Neural progenitor cell (in vitro differentiated cells): ENCODE measurements at regions not wholly inside any gene's neighbourhood (a gene's known extent, or its start where the extent isn't known, plus 50 kb on each side); places are given as distances from the start of the nearest gene placed in this dataset.

ENCODE experiments used
- DNase-seq: peaks from one replicate; pipeline ENCODE4 v3.0.0-alpha.2; 2016; ENCODE audit warnings: low spot score
- H2AFZ ChIP-seq: fragments of 200-600 bp; sonication (generic); replicated peaks from 2 replicates; pipeline ENCODE4 v1.6.1; 2016; ENCODE audit warnings: antibody characterized with exemption
- H3F3A ChIP-seq: fragments of 200-600 bp; sonication (generic); 2 replicates; pipeline ENCODE4 v1.6.1; 2016; ENCODE audit warnings: antibody characterized with exemption, low read depth
- H3K27ac ChIP-seq: fragments of 200-600 bp; sonication (generic); 2 replicates; pipeline ENCODE4 v1.5.1; 2016; ENCODE audit warnings: mild to moderate bottlenecking
- H3K27me3 ChIP-seq: fragments of 200-600 bp; sonication (generic); 2 replicates; pipeline ENCODE4 v1.6.1; 2016; ENCODE audit warnings: mild to moderate bottlenecking, moderate library complexity
- H3K36me3 ChIP-seq: fragments of 200-600 bp; sonication (generic); 2 replicates; pipeline ENCODE4 v1.5.1; 2016
- H3K4me1 ChIP-seq: fragments of 200-600 bp; sonication (generic); 2 replicates; pipeline ENCODE4 v1.6.1; 2016; ENCODE audit warnings: mixed run types
- H3K4me2 ChIP-seq: fragments of 200-600 bp; sonication (generic); 2 replicates; pipeline ENCODE4 v1.6.1; 2016
- H3K4me3 ChIP-seq: fragments of 200-600 bp; sonication (generic); 2 replicates; pipeline ENCODE4 v1.5.1; 2016
- H3K79me2 ChIP-seq: fragments of 200-600 bp; sonication (generic); 2 replicates; pipeline ENCODE4 v1.6.1; 2016; ENCODE audit warnings: low read depth
- H3K9ac ChIP-seq: fragments of 200-600 bp; sonication (generic); 2 replicates; pipeline ENCODE4 v1.6.1; 2016
- H3K9me3 ChIP-seq: fragments of 200-600 bp; sonication (generic); 2 replicates; pipeline ENCODE4 v1.5.1; 2016; ENCODE audit warnings: low read depth
- H4K20me1 ChIP-seq: fragments of 200-600 bp; sonication (generic); 2 replicates; pipeline ENCODE4 v1.6.1; 2016; ENCODE audit warnings: low read depth
- H3K27ac Mint-ChIP-seq: 3 replicates; pipeline ENCODE4 v1.8.0; 2021; ENCODE audit warnings: mixed read lengths
- H3K27me3 Mint-ChIP-seq: 2 replicates; pipeline ENCODE4 v1.8.0; 2022; ENCODE audit warnings: low read depth, mild to moderate bottlenecking, inconsistent platforms, moderate library complexity, mixed read lengths; ENCODE audit not compliant: insufficient read depth
- H3K36me3 Mint-ChIP-seq: 3 replicates; pipeline ENCODE4 v1.8.0; 2021; ENCODE audit warnings: mixed read lengths
- H3K4me1 Mint-ChIP-seq: 3 replicates; pipeline ENCODE4 v1.8.0; 2021; ENCODE audit warnings: mixed read lengths
- H3K4me3 Mint-ChIP-seq: 3 replicates; pipeline ENCODE4 v1.8.0; 2021; ENCODE audit warnings: mild to moderate bottlenecking, moderate library complexity, mixed read lengths
- H3K9me3 Mint-ChIP-seq: 3 replicates; pipeline ENCODE4 v1.8.0; 2020; ENCODE audit warnings: mixed read lengths
- EZH2 ChIP-seq: fragments of 200-600 bp; sonication (generic); IDR thresholded peaks from 2 replicates; pipeline ENCODE4 v1.6.1; 2017; ENCODE audit warnings: antibody characterized with exemption, mild to moderate bottlenecking, moderate library complexity
- EZH2phosphoT487 ChIP-seq: fragments of 200-600 bp; sonication (generic); IDR thresholded peaks from 2 replicates; pipeline ENCODE4 v1.6.1; 2017; ENCODE audit warnings: antibody characterized with exemption
- TF ChIP-seq, protein P1 (sequence below): fragments of 200-600 bp; sonication (generic); IDR thresholded peaks from 2 replicates; pipeline ENCODE4 v1.5.1; 2017; ENCODE audit warnings: antibody characterized with exemption, mild to moderate bottlenecking

DNA sequence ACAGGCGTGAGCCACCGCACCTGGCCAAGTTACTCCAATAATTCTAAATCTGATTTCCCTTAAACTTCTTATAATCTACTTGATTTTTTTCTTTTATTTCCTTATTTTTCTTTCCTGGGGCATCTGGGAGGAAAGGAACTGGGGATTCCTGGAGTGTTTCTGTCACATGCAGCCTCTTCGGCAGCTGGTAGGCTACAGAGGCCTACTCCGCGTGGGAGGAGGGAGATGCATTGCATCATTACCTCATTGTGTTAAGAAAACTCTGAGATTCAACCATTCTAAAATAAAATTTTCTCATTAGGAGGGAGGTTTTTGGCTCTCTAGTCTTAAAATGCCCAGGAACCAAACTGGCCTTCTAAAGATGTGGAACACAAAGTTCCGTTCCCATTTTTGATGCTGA lies 64.0 kb downstream of the SOX9 start:
- Histone ChIP-seq H3K4me3 (no peak overlapping the region), H3F3A (peaks cover 11% of the 10 kb centered on the region), H3K27me3 (no peaks in the 10 kb centered on the region), H2AFZ (no peak overlapping the region), H3K27ac (no peak overlapping the region), H4K20me1 (no peaks in the 10 kb centered on the region), H3K9me3 (no peaks in the 10 kb centered on the region), H3K9ac (no peak overlapping the region), H3K4me2 (no peak overlapping the region), H3K36me3 (no peaks in the 10 kb centered on the region), H3K79me2 (no peaks in the 10 kb centered on the region), H3K4me1 (peaks cover 24% of the 10 kb centered on the region)
- no peak overlapping the region for H3K27ac Mint-ChIP-seq
- no peaks in the 10 kb centered on the region for H3K36me3 Mint-ChIP-seq
- DNase-seq, result no peak
- H3K4me1 Mint-ChIP-seq, result peaks cover 13% of the 10 kb centered on the region
- H3K4me3 Mint-ChIP-seq, result no peak overlapping the region
- TF ChIP-seq EZH2, result no peak
- no peaks in the 10 kb centered on the region for H3K9me3 Mint-ChIP-seq
- H3K27me3 Mint-ChIP-seq, result peaks cover 6% of the 10 kb centered on the region

DNA sequence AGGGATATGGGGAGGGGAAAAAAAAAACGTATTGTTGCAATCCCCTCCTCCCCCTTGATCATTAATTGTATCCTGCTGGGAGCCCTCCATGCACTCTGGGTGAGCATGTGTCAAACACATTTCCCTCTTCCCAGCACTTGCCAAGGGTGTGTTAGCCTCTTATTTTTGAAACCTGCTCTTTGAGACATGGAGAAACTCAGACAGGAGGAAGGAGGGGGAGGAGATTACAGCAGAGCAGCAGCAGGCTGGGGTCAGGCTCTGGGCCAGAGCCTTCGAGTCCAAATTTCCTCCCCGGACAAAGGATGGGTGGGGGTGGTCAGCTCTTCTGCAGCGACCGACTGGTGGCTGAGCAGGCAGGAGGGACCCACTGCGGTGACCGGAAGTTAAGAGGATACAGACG lies 64.7 kb downstream of the SOX9 start:
- H3F3A ChIP-seq, result peaks cover 11% of the 10 kb centered on the region
- no peak overlapping the region for H3K4me3 Mint-ChIP-seq
- H3K27me3 Mint-ChIP-seq, result peaks cover 6% of the 10 kb centered on the region
- no peaks in the 10 kb centered on the region for H4K20me1 ChIP-seq
- peaks cover 2% of the 10 kb centered on the region for H3K9me3 Mint-ChIP-seq
- H3K27ac Mint-ChIP-seq, result no peak overlapping the region
- TF ChIP-seq, protein P1, sequence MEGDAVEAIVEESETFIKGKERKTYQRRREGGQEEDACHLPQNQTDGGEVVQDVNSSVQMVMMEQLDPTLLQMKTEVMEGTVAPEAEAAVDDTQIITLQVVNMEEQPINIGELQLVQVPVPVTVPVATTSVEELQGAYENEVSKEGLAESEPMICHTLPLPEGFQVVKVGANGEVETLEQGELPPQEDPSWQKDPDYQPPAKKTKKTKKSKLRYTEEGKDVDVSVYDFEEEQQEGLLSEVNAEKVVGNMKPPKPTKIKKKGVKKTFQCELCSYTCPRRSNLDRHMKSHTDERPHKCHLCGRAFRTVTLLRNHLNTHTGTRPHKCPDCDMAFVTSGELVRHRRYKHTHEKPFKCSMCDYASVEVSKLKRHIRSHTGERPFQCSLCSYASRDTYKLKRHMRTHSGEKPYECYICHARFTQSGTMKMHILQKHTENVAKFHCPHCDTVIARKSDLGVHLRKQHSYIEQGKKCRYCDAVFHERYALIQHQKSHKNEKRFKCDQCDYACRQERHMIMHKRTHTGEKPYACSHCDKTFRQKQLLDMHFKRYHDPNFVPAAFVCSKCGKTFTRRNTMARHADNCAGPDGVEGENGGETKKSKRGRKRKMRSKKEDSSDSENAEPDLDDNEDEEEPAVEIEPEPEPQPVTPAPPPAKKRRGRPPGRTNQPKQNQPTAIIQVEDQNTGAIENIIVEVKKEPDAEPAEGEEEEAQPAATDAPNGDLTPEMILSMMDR, result no peak
- TF ChIP-seq EZH2 (no peak), EZH2phosphoT487 (no peak)
- no peak overlapping the region for H3K9ac ChIP-seq
- no peaks in the 10 kb centered on the region for H3K9me3 ChIP-seq
- H3K4me1 Mint-ChIP-seq, result peaks cover 13% of the 10 kb centered on the region
- H3K27me3 ChIP-seq, result no peaks in the 10 kb centered on the region
- no peaks in the 10 kb centered on the region for H3K36me3 ChIP-seq
- no peak overlapping the region for H3K27ac ChIP-seq
- H3K79me2 ChIP-seq, result no peaks in the 10 kb centered on the region
- H3K4me1 ChIP-seq, result peaks cover 24% of the 10 kb centered on the region
- no peaks in the 10 kb centered on the region for H3K36me3 Mint-ChIP-seq
- H2AFZ ChIP-seq, result no peak overlapping the region
- no peak overlapping the region for H3K4me2 ChIP-seq
- H3K4me3 ChIP-seq, result no peak overlapping the region
- no peak for DNase-seq

DNA sequence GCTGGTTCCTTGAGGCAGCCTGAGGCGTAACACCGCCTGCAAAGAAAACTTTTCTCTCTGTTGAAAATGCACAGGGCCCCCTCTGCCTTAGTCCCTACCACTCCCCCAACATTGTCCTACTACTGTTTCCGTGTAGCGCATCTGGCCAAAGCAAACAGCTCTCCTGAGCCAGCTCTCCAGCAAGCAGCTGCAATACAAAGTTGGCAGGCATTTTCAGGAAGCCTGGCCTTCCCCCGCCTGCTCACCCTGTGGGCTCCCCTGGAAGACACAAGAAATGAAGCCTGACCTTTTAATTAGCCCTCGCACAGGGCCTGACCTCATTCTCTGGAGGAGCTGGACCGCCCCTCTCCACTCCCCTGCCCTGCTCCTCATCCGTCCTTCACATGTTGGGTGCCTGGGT lies 66.7 kb downstream of the SOX9 start:
- Histone ChIP-seq H3K9me3 (no peaks in the 10 kb centered on the region), H3K36me3 (no peaks in the 10 kb centered on the region), H3F3A (peaks cover 11% of the 10 kb centered on the region), H3K27me3 (no peaks in the 10 kb centered on the region), H3K4me2 (peak overlapping the region; percentile 28), H3K4me3 (no peak overlapping the region), H3K9ac (no peak overlapping the region), H4K20me1 (no peaks in the 10 kb centered on the region), H3K4me1 (peaks cover 22% of the 10 kb centered on the region), H3K79me2 (no peaks in the 10 kb centered on the region), H2AFZ (no peak overlapping the region), H3K27ac (peak overlapping the region; percentile 51)
- peak; percentile 45 for DNase-seq
- H3K27me3 Mint-ChIP-seq, result peaks cover 6% of the 10 kb centered on the region
- peak overlapping the region; percentile 47 for H3K27ac Mint-ChIP-seq
- no peak overlapping the region for H3K4me3 Mint-ChIP-seq
- H3K36me3 Mint-ChIP-seq, result no peaks in the 10 kb centered on the region
- TF ChIP-seq, protein P1, result no peak
- TF ChIP-seq EZH2 (no peak), EZH2phosphoT487 (no peak)
- peaks cover 2% of the 10 kb centered on the region for H3K9me3 Mint-ChIP-seq
- H3K4me1 Mint-ChIP-seq, result peaks cover 16% of the 10 kb centered on the region

- no peaks in the 10 kb centered on the region for H3K9me3 ChIP-seq
- no peaks in the 10 kb centered on the region for H3K79me2 ChIP-seq
- Mint-ChIP-seq H3K27ac (no peak overlapping the region), H3K36me3 (no peaks in the 10 kb centered on the region), H3K4me3 (no peak overlapping the region), H3K9me3 (peaks cover 2% of the 10 kb centered on the region), H3K27me3 (peaks cover 6% of the 10 kb centered on the region), H3K4me1 (peaks cover 11% of the 10 kb centered on the region)
- H4K20me1 ChIP-seq, result no peaks in the 10 kb centered on the region
- TF ChIP-seq EZH2 (no peak), EZH2phosphoT487 (no peak)
- TF ChIP-seq, protein P1, result no peak
- DNase-seq, result no peak
- peaks cover 18% of the 10 kb centered on the region for H3K4me1 ChIP-seq
- no peak overlapping the region for H3K27ac ChIP-seq
- H3K4me3 ChIP-seq, result no peak overlapping the region
- no peaks in the 10 kb centered on the region for H3K27me3 ChIP-seq
- H3F3A ChIP-seq, result peaks cover 11% of the 10 kb centered on the region
- H2AFZ ChIP-seq, result no peak overlapping the region
- no peak overlapping the region for H3K4me2 ChIP-seq
- no peak overlapping the region for H3K9ac ChIP-seq
- H3K36me3 ChIP-seq, result no peaks in the 10 kb centered on the region
Measured at GRCh38 chr17:72188801-72189200, 68.0 kb downstream of the SOX9 start.
